Lung (tissue), 11 donors: ENCODE measurements at regions not wholly inside any gene's neighbourhood (a gene's known extent, or its start where the extent isn't known, plus 50 kb on each side); places are given as distances from the start of the nearest gene placed in this dataset.

Experiments
- ATAC-seq: fragments of 200-7000 bp; cut with Tn5 transposase; one replicate; pipeline ENCODE4 v1.9.1; 2020; ENCODE audit warnings: moderate number of reproducible peaks; ENCODE audit not compliant: insufficient read depth, low FRiP score
- DNase-seq, 3 donors: peaks; one replicate each; pipeline ENCODE4 v3.0.0-alpha.2; 2013 to 2017
- H3K27ac ChIP-seq, 2 donors: one replicate each; pipeline ENCODE4 v1.5.1; 2013; ENCODE audit warnings: mild to moderate bottlenecking in 2 of 2, moderate library complexity in 2 of 2, control low read depth in 1 of 2, inconsistent platforms in 1 of 2, low read depth in 1 of 2, low read length in 1 of 2
- H3K27me3 ChIP-seq, 3 donors: one replicate each; pipeline ENCODE4 v1.5.1; 2013; ENCODE audit warnings: low read length in 2 of 3; ENCODE audit not compliant: control insufficient read depth in 3 of 3, insufficient read depth in 3 of 3
- H3K36me3 ChIP-seq, 4 donors: one replicate each; pipeline ENCODE4 v1.5.1; 2013; ENCODE audit warnings: low read length in 4 of 4, mild to moderate bottlenecking in 1 of 4, moderate library complexity in 1 of 4; ENCODE audit not compliant: control insufficient read depth in 4 of 4, insufficient read depth in 4 of 4
- H3K4me1 ChIP-seq, 5 donors: one replicate each; pipeline ENCODE4 v1.5.1; 2013; ENCODE audit warnings: low read length in 5 of 5, mild to moderate bottlenecking in 2 of 5, moderate library complexity in 1 of 5; ENCODE audit not compliant: control insufficient read depth in 5 of 5, insufficient read depth in 5 of 5
- H3K4me3 ChIP-seq: one replicate; pipeline ENCODE4 v1.5.1; 2013; ENCODE audit warnings: mild to moderate bottlenecking, control low read depth, moderate library complexity
- H3K9ac ChIP-seq, 2 donors: one replicate each; pipeline ENCODE4 v1.5.1; 2013; ENCODE audit warnings: low read length in 2 of 2, control low read depth in 1 of 2; ENCODE audit not compliant: insufficient read depth in 1 of 2
- H3K9me3 ChIP-seq, 4 donors: one replicate each; pipeline ENCODE4 v1.5.1; 2013; ENCODE audit warnings: low read length in 3 of 4, mild to moderate bottlenecking in 1 of 4, moderate library complexity in 1 of 4; ENCODE audit not compliant: control insufficient read depth in 4 of 4, insufficient read depth in 3 of 4
- CTCF ChIP-seq: IDR thresholded peaks from 2 replicates; pipeline ENCODE4 v1.5.1; 2012; ENCODE audit warnings: mild to moderate bottlenecking; ENCODE audit errors: control extremely low read depth, extremely low read depth
- WGBS, 2 donors: extraction: QIAGEN DNeasy Blood & Tissue Kit; methylation state at CpG; one replicate each; pipeline ENCODE4 v1.1.7; 2013; 5-methylcytosine and 5-hydroxymethylcytosine counted together
- donor health status: control.
- donor health status: control.
- donor health status: Bipolar disorder and iron deficiency.
- donor health status: healthy.
- donor health status: DM: yes; HTN: yes; CAD: no.

GRCh38 chr14:21988413-21988812 is 314.8 kb upstream of the OR4E1 start:
- Histone ChIP-seq H3K4me3 (no peak overlapping the region), H3K36me3 (no peaks in the 10 kb centered on the region), H3K4me1 (peaks cover 0 to 6% (median 0%) of the 10 kb centered on the region in 5 donors), H3K27me3 (no peaks in the 10 kb centered on the region), H3K9ac (no peak overlapping the region), H3K27ac (no peak overlapping the region), H3K9me3 (no peaks in the 10 kb centered on the region)
- TF ChIP-seq CTCF: no peak
- 92 to 94% methylated on average over 1 of the region's 1 CpG for WGBS, 2 donors
- ATAC-seq (no peak), DNase-seq (no peak)

DNA sequence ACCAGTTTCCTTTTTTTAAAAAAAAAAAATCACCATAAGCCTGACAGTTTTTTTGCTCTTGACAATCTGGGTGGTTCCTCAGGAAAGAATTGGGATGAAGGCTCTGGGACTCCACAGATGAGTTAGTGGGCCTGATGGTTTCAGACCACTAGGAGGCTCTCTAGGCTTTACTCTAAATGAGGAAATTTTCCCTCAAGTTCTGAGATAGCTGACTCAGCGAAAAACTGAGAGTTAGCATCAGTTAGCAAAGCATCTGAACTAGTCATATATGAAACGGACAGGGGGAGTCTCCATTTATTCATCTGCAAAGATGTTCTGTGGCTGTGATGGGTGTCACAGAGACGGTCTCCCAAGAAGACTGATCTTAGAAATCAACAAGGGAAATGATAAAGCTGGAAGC is 314.3 kb upstream of the OR4E1 start:
- H3K27me3 ChIP-seq: no peaks in the 10 kb centered on the region
- H3K4me3 ChIP-seq: no peak overlapping the region
- ATAC-seq (no peak), DNase-seq (peak in 2 of 3 donors; percentile 63 to 70)
- H3K9ac ChIP-seq: no peak overlapping the region
- WGBS, 2 donors: 27 to 30% methylated on average over 3 of the region's 3 CpGs
- H3K36me3 ChIP-seq: no peaks in the 10 kb centered on the region
- no peaks in the 10 kb centered on the region for H3K9me3 ChIP-seq
- no peak for TF ChIP-seq CTCF
- H3K27ac ChIP-seq: no peak overlapping the region
- peaks cover 0 to 6% (median 0%) of the 10 kb centered on the region in 5 donors for H3K4me1 ChIP-seq

GRCh38 chr14:21985081-21985480 is 311.5 kb upstream of the OR4E1 start:
- no peak for TF ChIP-seq CTCF
- H3K9me3 ChIP-seq: peaks cover 0 to 4% (median 0%) of the 10 kb centered on the region in 4 donors
- no peaks in the 10 kb centered on the region for H3K27me3 ChIP-seq
- no peak overlapping the region for H3K9ac ChIP-seq
- H3K36me3 ChIP-seq: no peaks in the 10 kb centered on the region
- no peak for ATAC-seq
- DNase-seq: no peak
- no peak overlapping the region for H3K27ac ChIP-seq
- 45 to 65% methylated on average over 2 of the region's 2 CpGs for WGBS, 2 donors
- peaks cover 0 to 6% (median 0%) of the 10 kb centered on the region in 5 donors for H3K4me1 ChIP-seq
- H3K4me3 ChIP-seq: no peak overlapping the region

GRCh38 chr14:21978999-21979314 is 305.3 kb upstream of the OR4E1 start:
- WGBS, 2 donors: 63 to 64% methylated on average over 5 of the region's 5 CpGs
- no peak overlapping the region for H3K27ac ChIP-seq
- no peaks in the 10 kb centered on the region for H3K4me1 ChIP-seq
- H3K36me3 ChIP-seq: no peaks in the 10 kb centered on the region
- H3K9me3 ChIP-seq: peaks cover 0 to 4% (median 0%) of the 10 kb centered on the region in 4 donors
- no peak for ATAC-seq
- no peak for TF ChIP-seq CTCF
- peaks cover 0 to 11% (median 5%) of the 10 kb centered on the region in 3 donors for H3K27me3 ChIP-seq
- DNase-seq: no peak
- no peak overlapping the region for H3K9ac ChIP-seq
- H3K4me3 ChIP-seq: no peak overlapping the region
